HG03045 (cell line): ENCODE measurements at regions not wholly inside any gene's neighbourhood (a gene's known extent, or its start where the extent isn't known, plus 50 kb on each side); places are given as distances from the start of the nearest gene placed in this dataset.
"Not testable (repeated sequence)": the region's sequence is repeated elsewhere in the genome, so short reads cannot be mapped to it uniquely, and the experiment has no call there.

ENCODE experiments used
- ATAC-seq: cut with Tn5 transposase; IDR thresholded peaks from one replicate; pipeline ENCODE4 v1.9.1; 2021; ENCODE audit warnings: mild to moderate bottlenecking, moderate library complexity; ENCODE audit not compliant: unreplicated experiment

- ATAC-seq = no peak
These were observed 91.9 kb downstream of the FCRL5 start for GRCh38 chr1:157460381-157460780.

GRCh38 chr1:157457279-157457678 is 95.0 kb downstream of the FCRL5 start:
- no peak for ATAC-seq

DNA sequence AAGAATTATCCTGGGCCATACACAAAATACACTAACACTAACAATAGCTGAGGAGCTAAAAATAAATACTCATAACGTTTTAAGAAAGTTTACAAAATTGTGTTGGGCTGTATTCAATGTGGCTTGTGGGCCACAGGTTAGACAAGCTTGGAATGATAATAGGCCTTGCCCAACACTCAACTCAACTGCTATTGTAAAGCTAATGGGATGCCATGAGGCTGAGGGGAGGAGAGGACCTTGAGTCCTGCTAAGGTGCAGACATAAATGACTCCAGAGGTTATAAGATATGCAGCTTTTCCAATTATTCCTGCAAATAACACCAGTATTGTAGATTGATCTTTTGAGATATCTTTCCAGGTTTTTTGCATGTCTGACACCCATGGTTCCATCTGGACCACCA is 97.0 kb downstream of the FCRL5 start:
- ATAC-seq = no peak

DNA sequence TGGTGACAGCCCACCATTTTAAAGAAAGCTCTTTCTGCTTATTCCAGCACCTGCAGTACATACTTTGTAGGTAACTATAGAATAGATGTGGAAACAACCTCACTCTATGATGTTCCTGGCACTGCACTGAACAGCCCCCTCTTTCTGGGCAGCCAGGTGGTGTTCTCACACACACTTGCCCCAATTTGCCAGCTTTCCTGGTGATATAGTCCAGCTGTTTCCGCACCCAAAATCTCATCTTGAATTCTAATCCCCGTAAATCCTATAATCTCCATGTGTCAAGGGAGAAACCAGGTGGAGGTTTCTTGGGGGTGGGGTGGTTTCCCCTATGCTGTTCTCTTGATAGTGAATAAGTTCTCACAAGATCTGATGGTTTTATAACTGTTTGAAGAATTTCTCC is 102.2 kb downstream of the FCRL5 start:
- no peak for ATAC-seq

- no peak for ATAC-seq
These were observed 103.7 kb downstream of the FCRL5 start for GRCh38 chr1:157448636-157449035.

DNA sequence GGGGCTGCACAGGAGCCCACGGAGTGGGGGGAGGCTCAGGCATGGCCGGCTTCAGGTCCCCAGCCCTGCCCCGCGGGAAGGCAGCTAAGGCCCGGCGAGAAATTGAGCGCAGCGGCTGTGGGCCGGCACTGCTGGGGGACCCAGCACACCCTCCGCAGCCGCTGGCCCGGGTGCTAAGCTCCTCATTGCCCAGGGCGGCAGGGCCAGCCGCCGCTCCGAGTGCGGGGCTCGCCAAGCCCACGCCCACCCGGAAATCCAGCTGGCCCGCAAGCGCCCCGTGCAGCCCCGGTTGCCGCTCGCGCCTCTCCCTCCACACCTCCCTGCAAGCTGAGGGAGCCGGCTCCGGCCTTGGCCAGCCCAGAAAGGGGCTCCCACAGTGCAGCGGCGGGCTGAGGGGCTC is 106.0 kb downstream of the FCRL5 start:
- not testable (repeated sequence) for ATAC-seq

DNA sequence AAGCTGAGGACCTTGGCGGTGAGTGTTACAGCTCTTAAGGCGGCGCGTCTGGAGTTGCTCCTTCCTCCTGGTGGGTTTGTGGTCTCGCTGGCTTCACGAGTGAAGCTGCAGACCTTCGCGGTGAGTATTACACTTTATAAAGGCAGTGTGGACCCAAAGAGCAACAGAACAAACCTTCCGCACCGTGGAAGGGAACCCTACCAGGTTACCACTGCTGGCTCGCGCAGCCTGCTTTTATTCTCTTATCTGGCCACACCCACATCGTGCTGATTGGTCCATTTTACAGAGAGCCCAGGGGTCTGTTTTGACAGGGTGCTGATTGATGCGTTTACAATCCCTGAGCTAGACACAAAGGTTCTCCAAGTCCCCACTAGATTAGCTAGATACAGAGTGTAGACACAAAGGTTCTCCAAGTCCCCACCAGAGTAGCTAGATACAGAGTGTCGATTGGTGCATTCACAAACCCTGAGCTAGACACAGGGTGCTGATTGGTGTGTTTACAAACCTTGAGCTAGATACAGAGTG is 106.6 kb downstream of the FCRL5 start:
- not testable (repeated sequence) for ATAC-seq

GRCh38 chr1:157442065-157442464 is 110.2 kb downstream of the FCRL5 start:
- ATAC-seq = no peak

DNA sequence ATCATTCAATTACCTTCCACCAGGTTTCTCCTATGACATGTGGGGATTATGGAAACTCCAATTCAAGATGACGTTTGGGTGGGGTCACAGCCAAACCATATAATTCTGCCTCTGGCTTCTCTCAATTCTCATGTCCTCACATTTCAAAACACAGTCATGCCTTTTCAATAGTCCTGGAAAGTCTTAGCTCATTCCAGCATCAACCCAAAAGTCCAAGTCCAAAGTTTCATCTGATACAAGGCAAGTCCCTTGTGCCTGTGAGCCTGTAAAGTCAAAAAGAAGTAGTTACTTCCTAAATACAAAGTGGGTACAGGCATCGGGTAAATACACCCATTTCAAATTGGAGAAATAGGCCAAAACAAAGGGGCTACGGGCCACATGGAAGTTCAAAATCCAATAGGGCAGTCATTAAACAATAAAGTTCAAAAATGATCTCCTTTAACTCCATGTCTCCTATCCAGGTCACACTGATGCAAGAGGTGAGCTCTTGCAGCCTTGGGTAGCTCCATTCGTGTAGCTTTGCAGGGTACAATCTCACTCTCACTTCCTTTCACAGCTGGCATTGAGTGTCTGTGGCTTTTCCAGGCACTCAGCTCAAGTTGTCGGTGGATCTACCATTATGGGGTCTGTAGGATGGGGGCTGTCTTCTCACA is 112.9 kb downstream of the FCRL5 start:
- no peak for ATAC-seq

- ATAC-seq = no peak
These were observed 113.7 kb downstream of the FCRL5 start for GRCh38 chr1:157438613-157439012.

DNA sequence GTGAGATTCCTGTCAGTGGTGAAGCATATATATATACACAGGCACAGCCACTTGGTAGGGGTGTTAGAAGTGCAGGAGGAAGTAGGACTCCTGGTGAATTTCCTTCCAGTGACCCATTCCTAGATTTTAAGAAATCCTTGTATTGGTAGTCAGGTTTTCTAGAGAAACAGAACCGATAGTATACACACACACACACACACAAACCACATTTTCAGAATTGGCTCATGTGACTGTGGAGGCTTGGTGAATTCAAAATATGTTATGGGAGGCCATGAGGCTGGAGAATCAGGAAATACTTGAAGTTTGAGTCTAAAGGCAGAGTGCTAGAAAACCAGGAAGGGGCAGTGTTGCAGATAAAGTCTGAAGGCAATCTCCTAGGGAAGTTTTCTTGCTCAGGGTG is 114.2 kb downstream of the FCRL5 start:
- ATAC-seq = no peak

- ATAC-seq = no peak
These were observed 115.0 kb downstream of the FCRL5 start for GRCh38 chr1:157437296-157437695.

DNA sequence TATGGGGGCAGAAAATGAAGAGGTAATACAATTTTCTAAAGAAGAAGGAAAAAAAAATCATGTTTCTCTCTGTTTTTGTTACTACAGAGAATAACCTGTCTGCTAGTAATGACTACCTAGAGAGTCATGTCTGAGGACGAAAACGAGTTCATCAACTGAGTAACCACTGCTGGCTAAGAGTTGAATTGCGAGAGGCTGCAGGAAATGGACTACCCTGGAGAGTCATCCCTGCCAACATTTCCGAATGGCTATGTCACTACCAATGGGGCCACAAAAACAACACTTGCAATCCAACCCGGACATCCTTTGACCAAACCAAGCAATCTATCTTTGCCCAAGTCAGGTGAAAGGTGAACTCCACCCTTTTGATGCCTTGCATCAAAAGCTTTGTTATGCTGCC is 120.6 kb downstream of the FCRL5 start:
- no peak for ATAC-seq

DNA sequence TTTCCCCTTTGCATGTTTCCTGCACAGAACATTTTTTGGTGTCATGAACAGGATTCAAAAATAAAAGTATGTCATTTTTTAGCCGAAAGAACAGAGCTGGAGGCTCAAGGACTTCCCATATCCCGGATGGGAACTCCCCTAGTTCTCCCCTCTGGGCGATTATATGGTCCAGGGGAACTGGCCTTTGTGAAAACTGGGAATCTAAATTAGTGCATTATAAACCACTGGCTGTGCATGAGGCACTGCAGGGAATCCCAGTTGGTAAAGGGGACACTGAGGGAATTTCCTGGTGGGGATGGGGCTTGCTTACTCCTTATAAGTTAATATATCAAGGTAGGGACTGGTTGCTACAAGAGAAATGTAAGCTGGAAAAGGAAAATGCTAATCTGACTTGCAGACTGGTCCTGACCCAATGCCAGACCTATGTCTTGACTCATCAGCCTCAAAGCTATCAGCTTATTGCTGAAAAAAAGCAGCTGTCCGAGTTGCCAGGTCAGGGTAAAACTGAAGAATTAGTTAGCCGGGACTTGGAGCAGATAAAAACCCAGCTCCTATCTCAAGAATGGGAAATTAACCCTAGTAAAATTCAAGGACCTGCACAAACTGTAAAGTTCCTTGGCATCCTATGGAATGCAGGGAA is 122.6 kb downstream of the FCRL5 start:
- ATAC-seq = no peak

DNA sequence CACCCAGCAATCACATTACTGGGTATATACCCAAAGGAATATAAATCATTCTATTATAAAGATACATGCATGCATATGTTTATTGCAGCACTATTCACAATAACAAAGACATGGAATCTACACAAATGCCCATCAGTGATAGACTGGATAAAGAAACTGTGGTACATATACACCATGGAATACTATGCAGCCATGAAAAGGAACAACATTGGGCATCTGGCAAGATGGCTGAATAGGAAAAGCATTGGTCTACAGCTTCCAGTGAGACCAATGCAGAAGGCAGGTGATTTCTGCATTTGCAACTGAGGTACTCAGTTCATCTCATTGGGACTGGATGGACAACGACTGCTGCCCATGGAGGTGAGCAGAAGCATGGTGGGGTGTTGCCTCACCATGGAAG is 128.6 kb downstream of the FCRL5 start:
- ATAC-seq = not testable (repeated sequence)

GRCh38 chr1:157419845-157420542 is 132.3 kb downstream of the FCRL5 start:
- ATAC-seq = no peak

DNA sequence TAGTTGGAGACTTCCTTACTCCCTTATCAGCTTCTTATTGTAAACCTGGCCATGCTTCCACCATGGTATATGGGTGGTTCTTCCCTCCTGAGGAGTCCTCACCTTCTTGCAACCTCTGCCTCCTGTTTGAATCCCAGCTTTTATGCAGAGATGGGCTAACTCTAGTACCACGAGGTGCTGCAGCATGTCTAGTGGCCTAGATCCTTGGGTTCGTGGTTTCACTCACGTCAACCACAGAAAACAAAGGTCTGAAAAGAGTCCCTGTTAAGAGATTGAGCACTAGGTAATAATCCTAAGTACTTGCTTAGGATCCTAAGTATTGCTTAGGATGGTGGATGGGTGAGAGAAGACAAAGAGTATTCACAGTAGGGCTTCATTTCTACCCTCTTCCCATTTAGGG is 133.7 kb downstream of the FCRL5 start:
- ATAC-seq = no peak

DNA sequence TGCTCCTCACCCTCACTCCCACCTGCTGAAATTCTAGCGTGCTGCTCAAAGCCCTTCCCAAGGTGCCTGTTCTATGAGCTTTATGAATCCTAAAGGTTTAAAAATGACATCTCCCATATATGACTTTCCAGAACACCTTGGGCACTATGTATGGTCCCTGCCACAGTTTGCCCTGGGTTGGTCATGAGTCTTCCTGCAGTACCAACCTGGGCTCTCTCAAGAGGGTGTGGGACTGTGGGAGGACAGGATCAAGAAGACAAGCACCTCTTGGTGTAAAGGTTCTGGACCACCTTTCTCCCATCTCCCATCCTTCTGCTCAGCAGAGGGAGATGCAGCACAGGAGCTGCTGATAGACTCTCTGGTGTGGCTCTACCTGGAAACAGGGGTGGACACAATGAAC is 134.1 kb downstream of the FCRL5 start:
- ATAC-seq = no peak

GRCh38 chr1:157415661-157416060 is 136.7 kb downstream of the FCRL5 start:
- no peak for ATAC-seq

- no peak for ATAC-seq
These were observed 140.0 kb downstream of the FCRL5 start for GRCh38 chr1:157412308-157412707.

- ATAC-seq = no peak
These were observed 140.5 kb downstream of the FCRL5 start for GRCh38 chr1:157411769-157412168.

DNA sequence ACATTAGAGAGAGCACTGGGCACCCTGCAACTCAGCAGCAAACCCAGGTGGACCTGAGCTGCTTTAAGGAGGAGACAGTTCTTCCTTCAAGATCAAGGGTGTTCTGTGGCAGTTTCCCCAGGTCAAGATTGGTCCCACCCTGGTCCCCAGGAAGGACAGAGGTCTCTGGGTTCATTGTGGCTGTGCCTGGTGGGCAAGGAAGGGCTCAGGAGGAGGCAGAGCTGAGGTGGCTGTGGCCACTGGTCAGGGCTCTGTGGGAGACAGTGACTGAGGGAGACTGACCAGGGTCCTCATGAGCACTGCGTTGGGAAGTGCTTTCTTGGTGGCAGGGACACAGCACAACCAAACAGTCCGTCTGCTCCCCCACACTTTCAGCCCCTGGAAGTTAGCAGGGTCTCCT is 141.3 kb downstream of the FCRL5 start:
- no peak for ATAC-seq
